ENCODE measurements at regions not wholly inside any gene's neighbourhood (a gene's known extent, or its start where the extent isn't known, plus 50 kb on each side); places are given as distances from the start of the nearest gene placed in this dataset.

- no peak overlapping the region for H3K27ac ChIP-seq
- H3K4me1 ChIP-seq: no peaks in the 10 kb centered on the region
- no peak for DNase-seq
- no peak for TF ChIP-seq EP300 (IDR thresholded peaks at IDR 0.05)
- TF ChIP-seq CTCF (IDR thresholded peaks at IDR 0.05): no peak
- TF ChIP-seq POLR2A (IDR thresholded peaks at IDR 0.05): no peak
- no peak for TF ChIP-seq POLR2AphosphoS5 (IDR thresholded peaks at IDR 0.05)
- no peaks in the 10 kb centered on the region for H3K9me3 ChIP-seq
- H3K36me3 ChIP-seq: no peaks in the 10 kb centered on the region
- ATAC-seq (ENCODE audit: low FRiP score in 2 of 2): no peak
- 82 to 86% methylated on average over 2 of the region's 2 CpGs for WGBS, 2 donors
- H3K4me3 ChIP-seq: no peak overlapping the region
- H3K27me3 ChIP-seq: no peaks in the 10 kb centered on the region
Observed at GRCh38 chr4:31383767-31384166, 663.6 kb downstream of the PCDH7 start.

- Histone ChIP-seq H3K4me3 (no peak overlapping the region), H3K36me3 (no peaks in the 10 kb centered on the region), H3K27me3 (no peaks in the 10 kb centered on the region), H3K9me3 (no peaks in the 10 kb centered on the region), H3K4me1 (no peaks in the 10 kb centered on the region), H3K27ac (no peak overlapping the region)
- ATAC-seq (ENCODE audit: low FRiP score in 2 of 2) (no peak), DNase-seq (no peak)
- TF ChIP-seq EP300 (IDR thresholded peaks at IDR 0.05) (no peak), POLR2AphosphoS5 (IDR thresholded peaks at IDR 0.05) (no peak), POLR2A (IDR thresholded peaks at IDR 0.05) (no peak), CTCF (IDR thresholded peaks at IDR 0.05) (no peak)
Observed at GRCh38 chr4:31390849-31391248, 670.7 kb downstream of the PCDH7 start.

- ATAC-seq (ENCODE audit: low FRiP score in 2 of 2) (no peak), DNase-seq (no peak)
- Histone ChIP-seq H3K27ac (no peak overlapping the region), H3K9me3 (no peaks in the 10 kb centered on the region), H3K36me3 (no peaks in the 10 kb centered on the region), H3K27me3 (no peaks in the 10 kb centered on the region), H3K4me3 (no peak overlapping the region), H3K4me1 (no peaks in the 10 kb centered on the region)
- no peak for TF ChIP-seq CTCF (IDR thresholded peaks at IDR 0.05)
- TF ChIP-seq POLR2AphosphoS5 (IDR thresholded peaks at IDR 0.05): no peak
- TF ChIP-seq POLR2A (IDR thresholded peaks at IDR 0.05): no peak
- no peak for TF ChIP-seq EP300 (IDR thresholded peaks at IDR 0.05)
Observed at GRCh38 chr4:31391976-31392375, 671.8 kb downstream of the PCDH7 start.

GRCh38 chr4:31392923-31393322 lies 672.8 kb downstream of the PCDH7 start:
- no peak for ATAC-seq (ENCODE audit: low FRiP score in 2 of 2)
- H3K27ac ChIP-seq: no peak overlapping the region
- no peaks in the 10 kb centered on the region for H3K4me1 ChIP-seq
- no peaks in the 10 kb centered on the region for H3K27me3 ChIP-seq
- H3K4me3 ChIP-seq: no peak overlapping the region
- H3K36me3 ChIP-seq: no peaks in the 10 kb centered on the region
- no peaks in the 10 kb centered on the region for H3K9me3 ChIP-seq
- 46 to 60% methylated on average over 2 of the region's 2 CpGs for WGBS, 2 donors
- TF ChIP-seq POLR2AphosphoS5 (IDR thresholded peaks at IDR 0.05) (no peak), CTCF (IDR thresholded peaks at IDR 0.05) (no peak), POLR2A (IDR thresholded peaks at IDR 0.05) (no peak), EP300 (IDR thresholded peaks at IDR 0.05) (no peak)
- no peak for DNase-seq

GRCh38 chr4:31408121-31408520 lies 688.0 kb downstream of the PCDH7 start:
- H3K9me3 ChIP-seq: no peaks in the 10 kb centered on the region
- ATAC-seq (ENCODE audit: low FRiP score in 2 of 2): no peak
- H3K27ac ChIP-seq: no peak overlapping the region
- no peak overlapping the region for H3K4me3 ChIP-seq
- no peak for TF ChIP-seq POLR2A (IDR thresholded peaks at IDR 0.05)
- no peak for TF ChIP-seq CTCF (IDR thresholded peaks at IDR 0.05)
- no peak for TF ChIP-seq EP300 (IDR thresholded peaks at IDR 0.05)
- TF ChIP-seq POLR2AphosphoS5 (IDR thresholded peaks at IDR 0.05): no peak
- no peaks in the 10 kb centered on the region for H3K27me3 ChIP-seq
- WGBS, 2 donors: 84 to 86% methylated on average over 3 of the region's 3 CpGs
- no peaks in the 10 kb centered on the region for H3K36me3 ChIP-seq
- no peak for DNase-seq
- H3K4me1 ChIP-seq: no peaks in the 10 kb centered on the region
